Stomach smooth muscle (tissue), 2 donors: ENCODE measurements at regions not wholly inside any gene's neighbourhood (a gene's known extent, or its start where the extent isn't known, plus 50 kb on each side); places are given as distances from the start of the nearest gene placed in this dataset.

Experiments
- H3K27ac ChIP-seq: one replicate; pipeline ENCODE4 v1.7.0; 2013; ENCODE audit warnings: mild to moderate bottlenecking, low read length, inconsistent platforms
- H3K27me3 ChIP-seq, 2 donors: one replicate each; pipeline ENCODE4 v1.7.0; 2013; ENCODE audit warnings: low read length in 2 of 2; ENCODE audit not compliant: insufficient read depth in 2 of 2, control insufficient read depth in 1 of 2
- H3K36me3 ChIP-seq, 2 donors: one replicate each; pipeline ENCODE4 v1.7.0; 2013; ENCODE audit warnings: low read length in 2 of 2; ENCODE audit not compliant: control insufficient read depth in 2 of 2, insufficient read depth in 2 of 2
- H3K4me1 ChIP-seq: one replicate; pipeline ENCODE4 v1.7.0; 2013; ENCODE audit warnings: low read length; ENCODE audit not compliant: control insufficient read depth, insufficient read depth
- H3K4me3 ChIP-seq, 2 donors: one replicate each; pipeline ENCODE4 v1.7.0; 2013; ENCODE audit warnings: low read length in 2 of 2
- H3K9ac ChIP-seq, 2 donors: one replicate each; pipeline ENCODE4 v1.7.0; 2013; ENCODE audit warnings: low read length in 2 of 2, mild to moderate bottlenecking in 1 of 2
- H3K9me3 ChIP-seq, 2 donors: one replicate each; pipeline ENCODE4 v1.7.0; 2013; ENCODE audit warnings: low read length in 2 of 2; ENCODE audit not compliant: control insufficient read depth in 2 of 2
- donor health status: healthy.
- donor health status: Pancreatic carcinoma.

GRCh38 chrX:784829-785228, 154.2 kb downstream of the SHOX start:
- H3K9me3 ChIP-seq, result no peaks in the 10 kb centered on the region
- no peaks in the 10 kb centered on the region for H3K27me3 ChIP-seq
- H3K9ac ChIP-seq, result no peak overlapping the region
- H3K27ac ChIP-seq, result no peak overlapping the region
- no peak overlapping the region for H3K4me3 ChIP-seq
- H3K4me1 ChIP-seq, result no peaks in the 10 kb centered on the region
- H3K36me3 ChIP-seq, result no peaks in the 10 kb centered on the region

- Histone ChIP-seq H3K4me1 (no peaks in the 10 kb centered on the region), H3K9ac (no peak overlapping the region), H3K36me3 (no peaks in the 10 kb centered on the region), H3K9me3 (peaks cover 0 to 3% of the 10 kb centered on the region in 2 donors), H3K27me3 (no peaks in the 10 kb centered on the region), H3K4me3 (no peak overlapping the region), H3K27ac (no peak overlapping the region)
Observed at GRCh38 chrX:781224-782204, 150.9 kb downstream of the SHOX start.

- H3K27me3 ChIP-seq, result no peaks in the 10 kb centered on the region
- no peaks in the 10 kb centered on the region for H3K4me1 ChIP-seq
- no peaks in the 10 kb centered on the region for H3K36me3 ChIP-seq
- peaks cover 0 to 3% of the 10 kb centered on the region in 2 donors for H3K9me3 ChIP-seq
- H3K9ac ChIP-seq, result no peak overlapping the region
- H3K27ac ChIP-seq, result no peak overlapping the region
- no peak overlapping the region for H3K4me3 ChIP-seq
Observed at GRCh38 chrX:776529-777230, 146.1 kb downstream of the SHOX start.

GRCh38 chrX:776061-776460, 145.5 kb downstream of the SHOX start:
- H3K27me3 ChIP-seq, result no peaks in the 10 kb centered on the region
- H3K27ac ChIP-seq, result no peak overlapping the region
- H3K36me3 ChIP-seq, result no peaks in the 10 kb centered on the region
- H3K9ac ChIP-seq, result no peak overlapping the region
- peaks cover 0 to 3% of the 10 kb centered on the region in 2 donors for H3K9me3 ChIP-seq
- H3K4me1 ChIP-seq, result no peaks in the 10 kb centered on the region
- H3K4me3 ChIP-seq, result no peak overlapping the region

- no peaks in the 10 kb centered on the region for H3K4me1 ChIP-seq
- no peak overlapping the region for H3K4me3 ChIP-seq
- H3K27me3 ChIP-seq, result no peaks in the 10 kb centered on the region
- no peaks in the 10 kb centered on the region for H3K36me3 ChIP-seq
- peaks cover 0 to 3% of the 10 kb centered on the region in 2 donors for H3K9me3 ChIP-seq
- H3K9ac ChIP-seq, result no peak overlapping the region
- H3K27ac ChIP-seq, result no peak overlapping the region
Observed at GRCh38 chrX:774536-774935, 143.9 kb downstream of the SHOX start.

GRCh38 chrX:773292-774025, 142.9 kb downstream of the SHOX start:
- Histone ChIP-seq H3K27me3 (no peaks in the 10 kb centered on the region), H3K27ac (no peak overlapping the region), H3K4me3 (no peak overlapping the region), H3K9ac (no peak overlapping the region), H3K36me3 (no peaks in the 10 kb centered on the region), H3K9me3 (peaks cover 0 to 2% of the 10 kb centered on the region in 2 donors), H3K4me1 (no peaks in the 10 kb centered on the region)

- Histone ChIP-seq H3K4me1 (no peaks in the 10 kb centered on the region), H3K27me3 (peaks cover 0 to 2% of the 10 kb centered on the region in 2 donors), H3K36me3 (no peaks in the 10 kb centered on the region), H3K4me3 (no peak overlapping the region), H3K9me3 (peaks cover 0 to 2% of the 10 kb centered on the region in 2 donors), H3K9ac (no peak overlapping the region), H3K27ac (no peak overlapping the region)
Observed at GRCh38 chrX:771536-771935, 140.9 kb downstream of the SHOX start.

- H3K4me3 ChIP-seq, result no peak overlapping the region
Observed at GRCh38 chrX:769796-770195, 139.2 kb downstream of the SHOX start.

GRCh38 chrX:768596-768995, 138.0 kb downstream of the SHOX start:
- Histone ChIP-seq H3K27ac (no peak overlapping the region), H3K4me3 (no peak overlapping the region)

More at GRCh38 chrX:769796-770195, 139.2 kb downstream of the SHOX start:
- Histone ChIP-seq H3K4me1 (no peaks in the 10 kb centered on the region), H3K36me3 (no peaks in the 10 kb centered on the region), H3K9me3 (peaks cover 0 to 2% of the 10 kb centered on the region in 2 donors), H3K27me3 (peaks cover 0 to 2% of the 10 kb centered on the region in 2 donors), H3K9ac (no peak overlapping the region), H3K27ac (no peak overlapping the region)

GRCh38 chrX:758917-759316, 128.3 kb downstream of the SHOX start:
- Histone ChIP-seq H3K9me3 (peaks cover 0 to 11% of the 10 kb centered on the region in 2 donors), H3K27me3 (no peaks in the 10 kb centered on the region), H3K4me3 (no peak overlapping the region), H3K27ac (no peak overlapping the region), H3K4me1 (no peaks in the 10 kb centered on the region), H3K36me3 (no peaks in the 10 kb centered on the region), H3K9ac (no peak overlapping the region)

More at GRCh38 chrX:768596-768995, 138.0 kb downstream of the SHOX start:
- peaks cover 0 to 2% of the 10 kb centered on the region in 2 donors for H3K27me3 ChIP-seq
- H3K9me3 ChIP-seq, result peaks cover 0 to 2% of the 10 kb centered on the region in 2 donors
- H3K36me3 ChIP-seq, result no peaks in the 10 kb centered on the region
- no peak overlapping the region for H3K9ac ChIP-seq
- H3K4me1 ChIP-seq, result no peaks in the 10 kb centered on the region
